ENCODE measurements at regions not wholly inside any gene's neighbourhood (a gene's known extent, or its start where the extent isn't known, plus 50 kb on each side); places are given as distances from the start of the nearest gene placed in this dataset.
"Not testable (repeated sequence)": the region's sequence is repeated elsewhere in the genome, so short reads cannot be mapped to it uniquely, and the experiment has no call there.

GRCh38 chr13:62162860-62163259 lies 747.2 kb upstream of the PCDH20 start:
- no peak for DNase-seq

GRCh38 chr13:62158520-62158919 lies 742.9 kb upstream of the PCDH20 start:
- DNase-seq, result no peak

GRCh38 chr13:62151724-62152123 lies 736.1 kb upstream of the PCDH20 start:
- DNase-seq, result not testable (repeated sequence)

GRCh38 chr13:62142048-62142447 lies 726.4 kb upstream of the PCDH20 start:
- no peak for DNase-seq

- no peak for DNase-seq
Observed at GRCh38 chr13:62139597-62139996, 723.9 kb upstream of the PCDH20 start.

- no peak for DNase-seq
Observed at GRCh38 chr13:62137629-62138405, 722.2 kb upstream of the PCDH20 start.

GRCh38 chr13:62131604-62132003 lies 716.0 kb upstream of the PCDH20 start:
- no peak for DNase-seq

- no peak for DNase-seq
Observed at GRCh38 chr13:62130062-62130970, 714.7 kb upstream of the PCDH20 start.

- no peak for DNase-seq
Observed at GRCh38 chr13:62129000-62129551, 713.4 kb upstream of the PCDH20 start.

GRCh38 chr13:62126400-62126799 lies 710.8 kb upstream of the PCDH20 start:
- DNase-seq, result no peak

GRCh38 chr13:62125451-62125850 lies 709.8 kb upstream of the PCDH20 start:
- no peak for DNase-seq

- no peak for DNase-seq
Observed at GRCh38 chr13:62123409-62123808, 707.8 kb upstream of the PCDH20 start.

GRCh38 chr13:62122434-62122833 lies 706.8 kb upstream of the PCDH20 start:
- DNase-seq, result no peak

GRCh38 chr13:62119739-62120700 lies 704.4 kb upstream of the PCDH20 start:
- no peak for DNase-seq

GRCh38 chr13:62115831-62116230 lies 700.2 kb upstream of the PCDH20 start:
- DNase-seq, result no peak

- DNase-seq, result no peak
Observed at GRCh38 chr13:62113179-62113578, 697.5 kb upstream of the PCDH20 start.

- DNase-seq, result no peak
Observed at GRCh38 chr13:62110079-62110478, 694.4 kb upstream of the PCDH20 start.

- not testable (repeated sequence) for DNase-seq
Observed at GRCh38 chr13:62104136-62104535, 688.5 kb upstream of the PCDH20 start.

- no peak for DNase-seq
Observed at GRCh38 chr13:62096652-62097051, 681.0 kb upstream of the PCDH20 start.

- DNase-seq, result no peak
Observed at GRCh38 chr13:62094932-62095331, 679.3 kb upstream of the PCDH20 start.

- no peak for DNase-seq
Observed at GRCh38 chr13:62093984-62094780, 678.5 kb upstream of the PCDH20 start.

- no peak for DNase-seq
Observed at GRCh38 chr13:62092949-62093348, 677.3 kb upstream of the PCDH20 start.
